ENCODE measurements at regions not wholly inside any gene's neighbourhood (a gene's known extent, or its start where the extent isn't known, plus 50 kb on each side); places are given as distances from the start of the nearest gene placed in this dataset.

DNA sequence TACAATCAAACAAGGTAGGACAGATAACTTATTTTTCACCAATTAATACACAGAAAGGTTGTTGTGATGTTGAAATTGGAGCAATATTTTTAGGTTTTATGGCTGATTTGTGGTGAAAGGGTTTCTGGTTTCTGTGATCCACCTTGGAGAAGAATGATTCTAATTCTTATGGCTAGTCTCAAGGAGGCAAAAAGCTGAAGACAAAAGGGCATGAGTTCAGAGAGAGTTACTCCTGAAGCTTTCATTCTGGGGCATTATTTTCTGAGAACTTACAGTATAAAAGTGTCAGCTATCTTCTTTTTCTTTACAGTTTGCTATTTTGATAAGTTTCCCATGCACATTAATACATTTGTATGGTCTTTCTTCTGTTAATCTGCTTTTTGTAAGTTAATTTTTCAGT, 372.4 kb upstream of the CCDC179 start:
- TF ChIP-seq, protein P1, sequence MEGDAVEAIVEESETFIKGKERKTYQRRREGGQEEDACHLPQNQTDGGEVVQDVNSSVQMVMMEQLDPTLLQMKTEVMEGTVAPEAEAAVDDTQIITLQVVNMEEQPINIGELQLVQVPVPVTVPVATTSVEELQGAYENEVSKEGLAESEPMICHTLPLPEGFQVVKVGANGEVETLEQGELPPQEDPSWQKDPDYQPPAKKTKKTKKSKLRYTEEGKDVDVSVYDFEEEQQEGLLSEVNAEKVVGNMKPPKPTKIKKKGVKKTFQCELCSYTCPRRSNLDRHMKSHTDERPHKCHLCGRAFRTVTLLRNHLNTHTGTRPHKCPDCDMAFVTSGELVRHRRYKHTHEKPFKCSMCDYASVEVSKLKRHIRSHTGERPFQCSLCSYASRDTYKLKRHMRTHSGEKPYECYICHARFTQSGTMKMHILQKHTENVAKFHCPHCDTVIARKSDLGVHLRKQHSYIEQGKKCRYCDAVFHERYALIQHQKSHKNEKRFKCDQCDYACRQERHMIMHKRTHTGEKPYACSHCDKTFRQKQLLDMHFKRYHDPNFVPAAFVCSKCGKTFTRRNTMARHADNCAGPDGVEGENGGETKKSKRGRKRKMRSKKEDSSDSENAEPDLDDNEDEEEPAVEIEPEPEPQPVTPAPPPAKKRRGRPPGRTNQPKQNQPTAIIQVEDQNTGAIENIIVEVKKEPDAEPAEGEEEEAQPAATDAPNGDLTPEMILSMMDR (IDR thresholded peaks at IDR 0.05; ENCODE audit: low read length), result no peak
- TF ChIP-seq EZH2 (optimal IDR thresholded peaks at IDR 0.05; ENCODE audit: low read depth, low read length) (no peak), EZH2phosphoT487 (IDR thresholded peaks at IDR 0.05; ENCODE audit: low read length) (no peak)

Data from MM.1S (cell line).